Peyer's patch (tissue), 4 donors: ENCODE measurements at regions not wholly inside any gene's neighbourhood (a gene's known extent, or its start where the extent isn't known, plus 50 kb on each side); places are given as distances from the start of the nearest gene placed in this dataset.

Experiments
- DNase-seq, 3 donors: peaks; one replicate each; pipeline ENCODE4 v3.0.0-alpha.2; 2017 to 2019
- H3K27ac ChIP-seq, 4 donors: fragments of 200-600 bp; sonication (generic); one replicate each; pipeline ENCODE4 v1.5.1; 2016 to 2019
- H3K27me3 ChIP-seq, 2 donors: fragments of 200-600 bp; sonication (generic); one replicate each; pipeline ENCODE4 v1.5.1; 2019
- H3K36me3 ChIP-seq, 3 donors: fragments of 200-600 bp; sonication (generic); one replicate each; pipeline ENCODE4 v1.5.1; 2016 to 2019
- H3K4me1 ChIP-seq, 4 donors: fragments of 200-600 bp; sonication (generic); one replicate each; pipeline ENCODE4 v1.5.1; 2016 to 2019
- H3K4me3 ChIP-seq, 4 donors: fragments of 200-600 bp; sonication (generic); 1 replicate in 3 of 4; 2 replicates in 1 of 4; pipeline ENCODE4 v1.5.1; 2016 to 2019; ENCODE audit warnings: mild to moderate bottlenecking in 1 of 4
- H3K9me3 ChIP-seq, 4 donors: fragments of 200-600 bp; sonication (generic); one replicate each; pipeline ENCODE4 v1.5.1; 2016 to 2019; ENCODE audit warnings: mild to moderate bottlenecking in 1 of 4
- CTCF ChIP-seq, 6 experiments: fragments of 450-650 bp in 4 of 6; fragments of 200-600 bp in 2 of 6; sonication (generic) in 1 of 6; IDR thresholded peaks; one replicate each; pipeline ENCODE4 v1.5.1; 2017 to 2019; ENCODE audit warnings: antibody characterized with exemption in 6 of 6, mild to moderate bottlenecking in 3 of 6, moderate library complexity in 1 of 6
- POLR2A ChIP-seq, 2 donors: fragments of 450-650 bp; IDR thresholded peaks; one replicate each; pipeline ENCODE4 v1.5.1; 2017; ENCODE audit warnings: antibody characterized with exemption in 2 of 2, mild to moderate bottlenecking in 2 of 2, moderate library complexity in 2 of 2

DNA sequence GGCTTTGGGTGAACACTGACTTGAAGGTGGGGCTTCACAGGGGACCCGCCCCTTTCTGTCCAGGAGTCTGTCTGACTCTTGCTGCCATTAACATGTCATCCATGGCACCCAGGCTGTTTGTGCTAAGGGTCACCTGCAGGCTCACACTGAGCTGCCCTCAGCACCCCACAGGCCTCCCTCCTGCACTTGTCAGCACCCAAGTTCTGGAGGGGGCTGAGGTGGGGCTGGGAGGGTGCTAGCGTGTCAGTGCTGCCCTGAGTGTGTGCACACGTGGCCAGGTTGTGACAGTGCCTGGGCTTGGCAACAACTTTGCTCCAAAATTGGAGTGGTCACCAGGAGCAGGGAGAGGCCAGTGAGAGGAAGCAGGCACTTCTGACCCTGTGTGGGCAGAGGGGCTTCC lies 963.2 kb downstream of the TRHDE start:
- Histone ChIP-seq H3K4me1 (no peaks in the 10 kb centered on the region), H3K27ac (no peak overlapping the region), H3K9me3 (peaks cover 0 to 4% (median 0%) of the 10 kb centered on the region in 4 donors), H3K36me3 (no peaks in the 10 kb centered on the region), H3K4me3 (no peak overlapping the region), H3K27me3 (no peaks in the 10 kb centered on the region)
- TF ChIP-seq POLR2A (IDR thresholded peaks at IDR 0.05) (no peak), CTCF (IDR thresholded peaks at IDR 0.05) (no peak)
- no peak for DNase-seq

- H3K4me1 ChIP-seq, result no peaks in the 10 kb centered on the region
- TF ChIP-seq POLR2A (IDR thresholded peaks at IDR 0.05) (no peak), CTCF (IDR thresholded peaks at IDR 0.05) (no peak)
- H3K27ac ChIP-seq, result no peak overlapping the region
- H3K4me3 ChIP-seq, result no peak overlapping the region
- no peaks in the 10 kb centered on the region for H3K36me3 ChIP-seq
- DNase-seq, result no peak
- no peaks in the 10 kb centered on the region for H3K27me3 ChIP-seq
- no peaks in the 10 kb centered on the region for H3K9me3 ChIP-seq
Observed at GRCh38 chr12:73240110-73240509, 967.9 kb downstream of the TRHDE start.

GRCh38 chr12:73262788-73263381 lies 990.7 kb downstream of the TRHDE start:
- Histone ChIP-seq H3K4me1 (no peaks in the 10 kb centered on the region), H3K27me3 (no peaks in the 10 kb centered on the region), H3K36me3 (no peaks in the 10 kb centered on the region), H3K9me3 (no peaks in the 10 kb centered on the region), H3K4me3 (no peak overlapping the region), H3K27ac (no peak overlapping the region)
- TF ChIP-seq CTCF (IDR thresholded peaks at IDR 0.05) (no peak), POLR2A (IDR thresholded peaks at IDR 0.05) (no peak)
- no peak for DNase-seq

- no peaks in the 10 kb centered on the region for H3K4me1 ChIP-seq
- TF ChIP-seq POLR2A (IDR thresholded peaks at IDR 0.05) (no peak), CTCF (IDR thresholded peaks at IDR 0.05) (no peak)
- H3K36me3 ChIP-seq, result no peaks in the 10 kb centered on the region
- no peak for DNase-seq
- H3K27ac ChIP-seq, result no peak overlapping the region
- no peaks in the 10 kb centered on the region for H3K9me3 ChIP-seq
- no peak overlapping the region for H3K4me3 ChIP-seq
- no peaks in the 10 kb centered on the region for H3K27me3 ChIP-seq
Observed at GRCh38 chr12:73266206-73266605, 994.0 kb downstream of the TRHDE start.

GRCh38 chr12:73274976-73275375 lies 1002.8 kb downstream of the TRHDE start:
- Histone ChIP-seq H3K27me3 (no peaks in the 10 kb centered on the region), H3K27ac (no peak overlapping the region), H3K9me3 (no peaks in the 10 kb centered on the region), H3K36me3 (no peaks in the 10 kb centered on the region), H3K4me3 (no peak overlapping the region), H3K4me1 (no peaks in the 10 kb centered on the region)
- no peak for TF ChIP-seq CTCF (IDR thresholded peaks at IDR 0.05)
- no peak for TF ChIP-seq POLR2A (IDR thresholded peaks at IDR 0.05)
- DNase-seq, result no peak

DNA sequence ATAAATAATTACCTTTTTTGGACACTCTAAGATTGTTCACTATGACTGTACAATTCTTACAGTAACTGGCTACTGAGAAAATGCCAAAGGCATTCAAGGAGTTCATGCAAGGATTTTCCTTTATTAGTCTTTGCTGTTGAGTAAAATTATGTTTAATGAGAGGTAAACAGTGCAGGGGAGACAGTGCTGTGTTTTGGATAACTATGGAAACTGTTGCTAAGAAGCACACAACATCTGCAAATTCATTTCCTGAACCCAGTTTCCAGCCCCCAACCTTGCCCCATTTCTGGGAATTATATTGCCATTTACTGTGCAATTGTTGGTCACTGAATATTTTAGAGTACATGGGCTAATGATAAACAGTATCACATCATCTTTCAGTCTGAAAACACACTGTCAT lies 1005.8 kb downstream of the TRHDE start:
- no peaks in the 10 kb centered on the region for H3K4me1 ChIP-seq
- no peaks in the 10 kb centered on the region for H3K9me3 ChIP-seq
- H3K27ac ChIP-seq, result no peak overlapping the region
- no peaks in the 10 kb centered on the region for H3K36me3 ChIP-seq
- no peak for DNase-seq
- no peaks in the 10 kb centered on the region for H3K27me3 ChIP-seq
- H3K4me3 ChIP-seq, result no peak overlapping the region
- TF ChIP-seq POLR2A (IDR thresholded peaks at IDR 0.05) (no peak), CTCF (IDR thresholded peaks at IDR 0.05) (no peak)
